Mesothelial cell of epicardium (in vitro differentiated cells): ENCODE measurements at regions not wholly inside any gene's neighbourhood (a gene's known extent, or its start where the extent isn't known, plus 50 kb on each side); places are given as distances from the start of the nearest gene placed in this dataset.

Experiments
- DNase-seq, 2 experiments: peaks; one replicate each; pipeline ENCODE4 v3.0.0; 2021; ENCODE audit warnings: low spot score in 2 of 2; ENCODE audit not compliant: unreplicated experiment in 2 of 2
- H3K27ac Mint-ChIP-seq: 2 replicates; pipeline ENCODE4 v1.8.0; 2021; ENCODE audit warnings: mixed read lengths
- H3K27me3 Mint-ChIP-seq: 2 replicates; pipeline ENCODE4 v1.8.0; 2021; ENCODE audit warnings: low read depth, mixed read lengths
- H3K36me3 Mint-ChIP-seq: 2 replicates; pipeline ENCODE4 v1.8.0; 2021; ENCODE audit warnings: mixed read lengths
- H3K4me1 Mint-ChIP-seq: 2 replicates; pipeline ENCODE4 v1.8.0; 2021; ENCODE audit warnings: mixed read lengths
- H3K4me3 Mint-ChIP-seq: 2 replicates; pipeline ENCODE4 v1.8.0; 2021; ENCODE audit warnings: mild to moderate bottlenecking, moderate library complexity, mixed read lengths
- H3K9me3 Mint-ChIP-seq: 2 replicates; pipeline ENCODE4 v1.8.0; 2021; ENCODE audit warnings: mixed read lengths
- TF ChIP-seq, protein P1 (sequence below): fragments of 200-600 bp; sonication (generic); IDR thresholded peaks from one replicate; pipeline ENCODE4 v1.5.0; 2021; ENCODE audit warnings: antibody characterized with exemption; ENCODE audit not compliant: unreplicated experiment

DNA sequence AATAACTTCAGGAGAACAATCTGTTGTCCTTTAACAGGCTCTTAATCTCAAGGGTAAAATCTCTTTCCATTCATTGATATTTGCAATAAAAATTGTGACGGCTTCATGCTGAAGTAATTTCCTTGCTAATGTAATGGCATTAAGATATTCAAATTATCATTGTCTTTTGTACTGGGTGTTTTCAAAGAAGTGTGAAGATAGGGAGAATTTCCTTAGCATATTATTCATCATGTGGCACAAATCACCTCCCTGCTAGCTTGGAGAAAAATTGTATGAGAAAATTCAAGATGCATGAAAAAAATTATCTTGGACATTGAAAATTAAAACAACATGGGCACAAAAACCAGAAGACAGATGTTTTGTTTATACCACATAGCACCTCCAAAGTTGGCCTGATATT, 63.6 kb upstream of the ARID2 start:
- H3K4me1 Mint-ChIP-seq = peaks cover 4% of the 10 kb centered on the region
- no peak overlapping the region for H3K27ac Mint-ChIP-seq
- no peaks in the 10 kb centered on the region for H3K9me3 Mint-ChIP-seq
- peaks cover 3% of the 10 kb centered on the region for H3K27me3 Mint-ChIP-seq
- no peak for DNase-seq
- TF ChIP-seq, protein P1, sequence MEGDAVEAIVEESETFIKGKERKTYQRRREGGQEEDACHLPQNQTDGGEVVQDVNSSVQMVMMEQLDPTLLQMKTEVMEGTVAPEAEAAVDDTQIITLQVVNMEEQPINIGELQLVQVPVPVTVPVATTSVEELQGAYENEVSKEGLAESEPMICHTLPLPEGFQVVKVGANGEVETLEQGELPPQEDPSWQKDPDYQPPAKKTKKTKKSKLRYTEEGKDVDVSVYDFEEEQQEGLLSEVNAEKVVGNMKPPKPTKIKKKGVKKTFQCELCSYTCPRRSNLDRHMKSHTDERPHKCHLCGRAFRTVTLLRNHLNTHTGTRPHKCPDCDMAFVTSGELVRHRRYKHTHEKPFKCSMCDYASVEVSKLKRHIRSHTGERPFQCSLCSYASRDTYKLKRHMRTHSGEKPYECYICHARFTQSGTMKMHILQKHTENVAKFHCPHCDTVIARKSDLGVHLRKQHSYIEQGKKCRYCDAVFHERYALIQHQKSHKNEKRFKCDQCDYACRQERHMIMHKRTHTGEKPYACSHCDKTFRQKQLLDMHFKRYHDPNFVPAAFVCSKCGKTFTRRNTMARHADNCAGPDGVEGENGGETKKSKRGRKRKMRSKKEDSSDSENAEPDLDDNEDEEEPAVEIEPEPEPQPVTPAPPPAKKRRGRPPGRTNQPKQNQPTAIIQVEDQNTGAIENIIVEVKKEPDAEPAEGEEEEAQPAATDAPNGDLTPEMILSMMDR = no peak
- H3K36me3 Mint-ChIP-seq = no peaks in the 10 kb centered on the region
- no peak overlapping the region for H3K4me3 Mint-ChIP-seq

DNA sequence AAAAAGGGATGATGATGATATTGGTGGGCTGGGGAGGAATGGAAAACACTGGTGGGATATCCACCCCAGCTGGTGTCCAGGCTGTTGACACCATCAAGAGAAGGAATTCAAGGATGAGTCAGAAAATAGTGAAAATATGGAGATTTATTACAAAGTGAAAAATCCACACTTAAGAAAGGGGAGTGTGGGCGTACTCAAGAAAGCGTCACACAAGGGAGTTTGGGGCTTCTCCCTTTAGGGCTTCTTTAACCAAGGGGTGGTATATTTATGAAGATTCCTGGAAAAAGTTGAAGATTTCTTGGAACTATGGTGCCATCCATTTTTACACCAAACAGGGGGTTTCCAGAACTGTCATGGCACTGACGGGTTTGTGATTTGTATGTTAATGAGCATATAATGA, 63.1 kb upstream of the ARID2 start:
- H3K4me1 Mint-ChIP-seq = peaks cover 4% of the 10 kb centered on the region
- H3K36me3 Mint-ChIP-seq = no peaks in the 10 kb centered on the region
- DNase-seq = no peak
- no peak overlapping the region for H3K27ac Mint-ChIP-seq
- no peaks in the 10 kb centered on the region for H3K9me3 Mint-ChIP-seq
- no peak overlapping the region for H3K4me3 Mint-ChIP-seq
- TF ChIP-seq, protein P1 = no peak
- peaks cover 3% of the 10 kb centered on the region for H3K27me3 Mint-ChIP-seq

DNA sequence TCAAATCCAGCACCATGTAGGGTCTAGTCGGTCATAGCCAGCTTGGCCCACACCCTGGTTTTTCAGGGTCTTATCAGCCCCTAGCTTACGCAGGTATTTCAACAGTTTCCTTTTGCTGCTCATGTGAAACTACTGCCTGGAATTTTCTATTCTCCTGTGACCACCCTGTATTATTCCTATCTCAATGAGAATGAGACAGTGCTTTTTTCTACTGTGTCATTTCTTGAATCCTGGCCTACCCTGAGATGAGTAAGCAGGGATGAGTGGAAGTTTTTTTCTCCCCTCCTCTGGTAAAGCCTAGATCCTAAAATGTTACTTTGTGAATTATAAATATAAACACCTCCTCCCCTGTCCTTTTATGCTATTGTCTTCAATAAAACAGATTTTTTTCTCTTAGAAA, 62.7 kb upstream of the ARID2 start:
- Mint-ChIP-seq H3K4me1 (peaks cover 4% of the 10 kb centered on the region), H3K27ac (no peak overlapping the region), H3K4me3 (no peak overlapping the region), H3K36me3 (no peaks in the 10 kb centered on the region), H3K9me3 (no peaks in the 10 kb centered on the region), H3K27me3 (peaks cover 3% of the 10 kb centered on the region)
- TF ChIP-seq, protein P1 = no peak
- DNase-seq = no peak

DNA sequence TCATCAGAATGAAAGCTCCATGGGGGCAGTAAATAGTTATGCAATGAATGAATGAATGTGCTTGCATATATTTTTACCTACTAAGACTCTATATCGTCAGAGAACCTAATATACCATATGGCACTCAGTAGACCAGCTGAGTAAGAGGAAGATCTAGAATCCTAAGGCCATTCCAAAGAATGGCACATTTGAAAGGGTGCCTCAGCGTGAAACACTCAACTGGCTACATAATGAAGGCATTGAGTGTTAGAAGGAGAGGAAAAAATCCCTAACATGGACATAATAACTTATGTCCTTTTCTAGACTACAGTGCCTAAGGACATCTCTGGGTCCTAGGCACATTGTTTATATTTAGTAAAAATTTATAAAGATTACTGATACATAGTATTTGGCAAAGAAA, 61.7 kb upstream of the ARID2 start:
- peaks cover 3% of the 10 kb centered on the region for H3K27me3 Mint-ChIP-seq
- no peak overlapping the region for H3K4me3 Mint-ChIP-seq
- no peaks in the 10 kb centered on the region for H3K36me3 Mint-ChIP-seq
- H3K27ac Mint-ChIP-seq = no peak overlapping the region
- DNase-seq = no peak
- peaks cover 4% of the 10 kb centered on the region for H3K4me1 Mint-ChIP-seq
- TF ChIP-seq, protein P1 = no peak
- H3K9me3 Mint-ChIP-seq = no peaks in the 10 kb centered on the region

DNA sequence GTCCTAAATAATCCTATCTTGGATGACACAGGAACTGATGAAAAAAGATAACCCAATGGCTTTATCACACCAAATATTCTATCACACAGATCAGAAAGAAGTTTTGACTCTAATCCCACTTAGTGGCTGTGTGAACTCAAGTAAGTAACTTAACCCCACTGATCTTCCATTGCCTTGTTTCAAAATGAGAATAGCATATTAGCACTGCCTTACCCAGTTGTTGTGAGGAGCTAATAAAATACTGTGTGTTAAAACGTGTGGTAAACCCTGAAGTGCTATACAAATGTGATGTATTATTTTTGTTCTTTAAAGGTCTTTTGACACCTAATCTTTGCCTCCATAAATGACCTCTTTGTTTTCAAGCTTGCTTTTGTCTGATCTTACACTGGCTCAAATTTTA, 60.9 kb upstream of the ARID2 start:
- no peak overlapping the region for H3K27ac Mint-ChIP-seq
- H3K36me3 Mint-ChIP-seq = no peaks in the 10 kb centered on the region
- TF ChIP-seq, protein P1 = no peak

DNA sequence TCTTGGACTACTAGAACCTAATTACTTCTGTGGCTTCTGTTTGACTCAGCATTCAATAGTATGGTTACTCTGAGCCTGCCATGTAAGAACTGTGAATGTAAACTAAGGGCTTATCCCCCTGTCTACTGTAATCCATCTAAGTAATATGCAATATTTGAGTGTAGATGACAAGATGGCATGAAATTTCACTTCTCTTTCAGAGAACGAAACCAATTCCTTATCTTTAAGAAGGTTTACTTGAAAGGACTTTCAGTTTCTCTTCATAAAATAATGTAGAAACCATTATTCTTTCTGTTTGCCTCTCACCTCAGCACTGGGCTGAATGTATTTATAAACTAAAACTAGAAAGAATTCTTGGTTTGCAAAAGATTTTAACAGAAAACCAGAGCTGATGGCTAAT, 60.4 kb upstream of the ARID2 start:
- H3K27ac Mint-ChIP-seq = no peak overlapping the region
- TF ChIP-seq, protein P1 = no peak

More for the DNA sequence above, 60.9 kb upstream of the ARID2 start:
- no peak for DNase-seq
- Mint-ChIP-seq H3K27me3 (peaks cover 2% of the 10 kb centered on the region), H3K4me3 (no peak overlapping the region), H3K9me3 (no peaks in the 10 kb centered on the region), H3K4me1 (peaks cover 4% of the 10 kb centered on the region)

More for the DNA sequence above, 60.4 kb upstream of the ARID2 start:
- H3K9me3 Mint-ChIP-seq = no peaks in the 10 kb centered on the region
- DNase-seq = no peak
- no peak overlapping the region for H3K4me3 Mint-ChIP-seq
- no peaks in the 10 kb centered on the region for H3K27me3 Mint-ChIP-seq
- H3K4me1 Mint-ChIP-seq = peaks cover 4% of the 10 kb centered on the region
- H3K36me3 Mint-ChIP-seq = no peaks in the 10 kb centered on the region
